IPS DF 6.9 (cell line): ENCODE measurements at regions not wholly inside any gene's neighbourhood (a gene's known extent, or its start where the extent isn't known, plus 50 kb on each side); places are given as distances from the start of the nearest gene placed in this dataset.
"Not testable (repeated sequence)": the region's sequence is repeated elsewhere in the genome, so short reads cannot be mapped to it uniquely, and the experiment has no call there.

Experiments
- DNase-seq: peaks from one replicate; pipeline ENCODE4 v3.0.0-alpha.2; 2013; ENCODE audit warnings: low read depth, low spot score
- H3K27ac ChIP-seq: one replicate; pipeline ENCODE4 v1.5.1; 2013; ENCODE audit warnings: low read length, control low read depth
- H3K27me3 ChIP-seq: 2 replicates; pipeline ENCODE4 v1.6.1; 2013; ENCODE audit warnings: mild to moderate bottlenecking, low read length; ENCODE audit not compliant: control insufficient read depth, insufficient read depth
- H3K36me3 ChIP-seq: 2 replicates; pipeline ENCODE4 v1.6.1; 2013; ENCODE audit warnings: low read length; ENCODE audit not compliant: control insufficient read depth, insufficient read depth
- H3K4me1 ChIP-seq: 2 replicates; pipeline ENCODE4 v1.6.1; 2013; ENCODE audit warnings: low read length; ENCODE audit not compliant: control insufficient read depth, insufficient read depth
- H3K4me3 ChIP-seq: 2 replicates; pipeline ENCODE4 v1.5.1; 2013; ENCODE audit warnings: mild to moderate bottlenecking, low read length
- H3K9me3 ChIP-seq: 2 replicates; pipeline ENCODE4 v1.6.1; 2013; ENCODE audit warnings: low read length, inconsistent platforms; ENCODE audit not compliant: control insufficient read depth, insufficient read depth
- WGBS: extraction: QIAGEN DNeasy Blood & Tissue Kit; methylation state at CpG from one replicate; pipeline ENCODE4 v1.1.7; 2013; ENCODE audit warnings: mixed read lengths, missing lambda C conversion rate; ENCODE audit not compliant: insufficient read length, insufficient coverage; 5-methylcytosine and 5-hydroxymethylcytosine counted together

DNA sequence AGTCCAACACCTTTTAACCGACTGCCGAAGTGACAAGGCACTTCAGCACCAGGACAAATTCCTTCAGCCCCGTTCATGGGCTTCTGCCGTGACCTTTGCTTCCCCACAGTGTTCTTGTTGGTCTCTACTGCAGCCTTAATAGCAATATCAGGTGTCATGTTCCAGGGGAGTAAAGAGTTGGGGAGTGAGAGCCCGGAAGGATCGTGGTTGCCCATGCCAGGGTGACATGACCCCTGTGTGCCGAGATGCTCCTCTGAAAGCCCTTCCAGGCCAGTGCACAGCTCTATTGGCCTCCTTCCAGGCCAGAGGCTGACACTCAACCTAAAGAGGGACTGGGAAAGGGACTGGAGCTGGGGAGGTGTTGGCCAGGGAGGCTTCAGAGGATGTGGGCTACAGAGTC, 279.2 kb downstream of the CYRIA start:
- no CpG with 5 or more reads among the region's 7 CpGs for WGBS
- Histone ChIP-seq H3K9me3 (no peaks in the 10 kb centered on the region), H3K27ac (no peak overlapping the region), H3K27me3 (no peaks in the 10 kb centered on the region), H3K36me3 (no peaks in the 10 kb centered on the region), H3K4me1 (no peaks in the 10 kb centered on the region), H3K4me3 (no peak overlapping the region)
- no peak for DNase-seq

DNA sequence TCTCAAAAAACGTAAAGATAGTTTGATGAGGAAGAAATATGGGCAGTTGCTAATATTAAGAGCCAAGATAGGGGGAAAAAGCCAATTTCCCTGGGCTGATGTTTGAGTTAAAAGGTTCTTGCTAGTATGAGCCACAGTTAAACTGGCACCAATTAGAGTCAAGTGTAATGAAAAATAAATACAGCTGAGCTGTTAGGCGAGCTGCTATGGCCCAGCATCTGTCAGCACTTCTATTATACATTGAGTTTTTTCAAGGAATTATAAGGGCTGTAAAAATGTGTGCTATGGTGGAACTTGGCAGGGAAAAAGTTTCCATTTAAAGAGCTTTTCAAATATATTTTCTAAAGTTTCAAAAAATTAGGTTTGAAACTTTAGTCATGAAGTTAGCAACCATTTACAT, 279.6 kb downstream of the CYRIA start:
- no peaks in the 10 kb centered on the region for H3K9me3 ChIP-seq
- H3K27me3 ChIP-seq = no peaks in the 10 kb centered on the region
- H3K36me3 ChIP-seq = no peaks in the 10 kb centered on the region
- H3K27ac ChIP-seq = no peak overlapping the region
- H3K4me3 ChIP-seq = no peak overlapping the region
- no peaks in the 10 kb centered on the region for H3K4me1 ChIP-seq
- no peak for DNase-seq
- no CpG with 5 or more reads among the region's 2 CpGs for WGBS

DNA sequence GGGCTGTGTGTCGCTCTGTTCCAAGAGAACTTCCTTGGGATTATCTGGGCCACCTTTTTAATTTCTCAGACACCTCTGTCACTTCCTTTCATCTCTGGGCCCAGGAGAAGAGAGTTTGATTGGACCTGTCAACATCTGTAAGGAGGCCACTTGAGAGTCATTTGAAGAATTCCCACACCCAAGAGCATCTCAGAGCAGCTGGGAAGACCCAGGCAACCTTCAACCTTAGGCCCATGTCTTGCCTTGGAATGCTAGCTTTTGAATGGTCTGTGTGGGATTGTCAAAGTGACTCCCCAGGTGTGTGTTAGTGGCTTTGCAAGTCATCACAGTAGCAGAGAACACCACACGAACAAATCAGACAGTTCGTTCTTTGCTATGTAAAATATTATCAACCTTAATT, 280.3 kb downstream of the CYRIA start:
- Histone ChIP-seq H3K36me3 (no peaks in the 10 kb centered on the region), H3K4me1 (no peaks in the 10 kb centered on the region), H3K4me3 (no peak overlapping the region), H3K27me3 (no peaks in the 10 kb centered on the region), H3K27ac (no peak overlapping the region), H3K9me3 (no peaks in the 10 kb centered on the region)
- no peak for DNase-seq
- no CpG with 5 or more reads among the region's 3 CpGs for WGBS

DNA sequence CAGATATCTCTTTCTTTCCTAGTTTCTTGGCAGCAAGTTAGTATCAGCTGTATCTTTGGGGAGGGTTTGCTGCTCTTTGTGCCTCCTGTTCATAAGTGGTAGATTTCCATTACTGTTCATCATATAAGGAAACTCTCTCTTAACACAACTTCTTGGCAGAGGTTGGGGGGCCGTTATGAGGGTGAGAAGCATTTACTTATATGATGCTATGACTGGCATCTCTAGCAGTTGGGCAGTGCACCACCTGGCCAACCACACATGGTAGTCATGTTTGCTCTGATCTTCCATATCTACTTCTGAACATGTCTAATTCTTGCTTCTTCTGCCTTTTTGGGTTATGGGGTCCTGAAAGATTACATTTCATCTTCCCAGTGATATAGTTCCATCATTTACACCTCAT, 282.2 kb downstream of the CYRIA start:
- no CpG with 5 or more reads among the region's 1 CpG for WGBS
- no peaks in the 10 kb centered on the region for H3K27me3 ChIP-seq
- no peaks in the 10 kb centered on the region for H3K36me3 ChIP-seq

DNA sequence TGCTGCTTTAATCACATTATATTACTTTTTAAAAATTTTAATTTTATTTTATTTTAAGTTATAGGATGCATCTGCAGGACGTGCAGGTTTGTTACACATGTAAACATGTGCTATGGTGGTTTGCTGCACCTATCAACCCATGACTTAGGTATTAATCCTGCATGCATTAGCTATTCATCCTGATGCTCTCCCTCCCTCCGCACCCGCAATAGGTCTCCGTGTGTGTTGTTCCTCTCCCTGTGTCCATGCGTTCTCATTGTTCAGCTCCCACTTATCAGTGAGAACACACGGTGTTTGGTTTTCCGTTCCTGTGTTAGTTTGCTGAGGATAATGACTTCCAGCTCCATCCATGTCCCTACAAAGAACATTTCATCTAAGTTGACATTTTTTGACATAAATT, 283.2 kb downstream of the CYRIA start:
- Histone ChIP-seq H3K27me3 (no peaks in the 10 kb centered on the region), H3K9me3 (no peaks in the 10 kb centered on the region), H3K4me1 (no peaks in the 10 kb centered on the region), H3K4me3 (no peak overlapping the region), H3K36me3 (no peaks in the 10 kb centered on the region), H3K27ac (no peak overlapping the region)
- DNase-seq = no peak
- no CpG with 5 or more reads among the region's 7 CpGs for WGBS

More for the DNA sequence above, 282.2 kb downstream of the CYRIA start:
- DNase-seq = no peak
- H3K9me3 ChIP-seq = no peaks in the 10 kb centered on the region
- no peak overlapping the region for H3K4me3 ChIP-seq
- H3K4me1 ChIP-seq = no peaks in the 10 kb centered on the region
- H3K27ac ChIP-seq = no peak overlapping the region

DNA sequence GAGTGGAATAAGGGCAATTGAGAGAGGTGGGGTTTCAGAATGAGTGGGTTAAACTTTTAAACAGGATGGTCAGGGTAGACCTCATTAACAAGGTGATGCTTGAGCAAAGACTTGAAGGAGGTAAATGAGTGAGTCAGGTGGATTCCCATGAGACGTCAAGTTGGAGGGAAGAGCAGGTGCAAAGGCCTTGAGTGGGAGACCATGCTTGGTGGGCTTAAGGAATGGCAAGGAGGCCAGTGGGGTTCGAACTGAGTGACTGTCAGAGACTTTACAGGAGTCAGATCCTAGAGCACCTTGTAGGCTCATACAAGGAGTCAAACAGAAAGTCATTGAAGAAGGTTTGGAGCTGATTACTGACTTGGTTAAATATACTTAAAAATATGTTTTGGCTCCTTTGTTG, 284.1 kb downstream of the CYRIA start:
- Histone ChIP-seq H3K9me3 (no peaks in the 10 kb centered on the region), H3K36me3 (no peaks in the 10 kb centered on the region), H3K4me3 (no peak overlapping the region), H3K4me1 (no peaks in the 10 kb centered on the region), H3K27me3 (no peaks in the 10 kb centered on the region), H3K27ac (no peak overlapping the region)
- no CpG with 5 or more reads among the region's 2 CpGs for WGBS
- no peak for DNase-seq

DNA sequence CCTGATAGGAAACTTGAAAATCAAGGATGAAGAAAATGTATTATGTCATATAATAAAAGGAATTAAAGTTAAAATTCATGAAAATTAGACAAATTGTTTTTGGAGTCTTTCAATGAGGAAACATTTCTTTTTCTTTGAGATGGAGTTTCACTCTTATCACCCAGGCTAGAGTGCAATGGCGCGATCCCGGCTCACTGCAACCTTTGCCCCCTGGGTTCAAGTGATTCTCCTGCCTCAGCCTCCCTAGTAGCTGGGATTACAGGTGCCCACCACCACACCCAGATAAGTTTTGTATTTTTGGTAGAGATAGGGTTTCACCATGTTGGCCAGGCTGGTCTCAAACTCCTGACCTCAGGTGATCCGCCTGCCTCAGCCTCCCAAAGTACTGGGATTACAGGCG, 285.7 kb downstream of the CYRIA start:
- H3K36me3 ChIP-seq, H3K9me3 ChIP-seq, H3K4me1 ChIP-seq, DNase-seq, H3K27me3 ChIP-seq, H3K4me3 ChIP-seq, H3K27ac ChIP-seq: not testable (repeated sequence)
- no CpG with 5 or more reads among the region's 5 CpGs for WGBS

DNA sequence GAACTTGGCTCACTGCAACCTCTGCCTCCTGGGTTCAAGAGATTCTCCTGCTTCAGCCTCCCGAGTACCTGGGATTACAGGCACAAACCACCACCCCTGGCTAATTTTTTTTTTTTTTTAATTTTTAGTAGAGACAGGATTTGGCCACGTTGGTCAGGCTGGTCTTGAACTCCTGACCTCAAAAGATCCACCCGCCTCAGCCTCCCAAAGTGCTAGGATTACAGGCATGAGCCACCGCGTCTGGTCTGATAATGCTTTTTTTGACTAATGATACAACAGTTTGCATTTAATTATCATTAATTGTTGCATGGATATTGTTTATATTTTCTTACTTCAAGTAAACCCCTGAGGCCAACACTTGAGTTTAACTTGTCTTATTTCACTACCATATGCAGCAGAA, 286.6 kb downstream of the CYRIA start:
- H3K9me3 ChIP-seq, H3K27ac ChIP-seq, H3K4me1 ChIP-seq, DNase-seq, H3K4me3 ChIP-seq, H3K36me3 ChIP-seq, H3K27me3 ChIP-seq: not testable (repeated sequence)
- no CpG with 5 or more reads among the region's 5 CpGs for WGBS

DNA sequence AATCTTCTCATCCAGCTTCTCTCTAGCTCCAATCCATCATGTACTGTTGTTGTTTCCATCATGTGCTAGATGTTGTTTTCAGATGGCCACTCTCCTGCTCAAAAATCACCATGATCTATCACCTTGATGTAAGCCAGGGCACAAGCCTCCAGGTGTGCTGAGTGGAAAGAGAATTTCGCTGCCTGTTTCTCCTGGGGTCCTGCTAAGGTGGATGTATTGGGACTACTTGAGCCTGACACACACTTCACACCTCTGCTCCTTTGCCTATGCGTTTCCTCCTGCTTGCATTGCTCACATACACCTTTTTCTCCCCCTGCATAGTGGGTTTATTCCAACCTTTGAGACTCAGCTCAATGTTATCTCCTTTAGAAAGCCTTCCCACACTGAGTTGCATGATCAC, 287.6 kb downstream of the CYRIA start:
- H3K4me3 ChIP-seq = no peak overlapping the region
- no peaks in the 10 kb centered on the region for H3K27me3 ChIP-seq
- no peaks in the 10 kb centered on the region for H3K9me3 ChIP-seq
- H3K27ac ChIP-seq = no peak overlapping the region
- no CpG with 5 or more reads among the region's 2 CpGs for WGBS
- DNase-seq = no peak
- no peaks in the 10 kb centered on the region for H3K4me1 ChIP-seq
- H3K36me3 ChIP-seq = no peaks in the 10 kb centered on the region

DNA sequence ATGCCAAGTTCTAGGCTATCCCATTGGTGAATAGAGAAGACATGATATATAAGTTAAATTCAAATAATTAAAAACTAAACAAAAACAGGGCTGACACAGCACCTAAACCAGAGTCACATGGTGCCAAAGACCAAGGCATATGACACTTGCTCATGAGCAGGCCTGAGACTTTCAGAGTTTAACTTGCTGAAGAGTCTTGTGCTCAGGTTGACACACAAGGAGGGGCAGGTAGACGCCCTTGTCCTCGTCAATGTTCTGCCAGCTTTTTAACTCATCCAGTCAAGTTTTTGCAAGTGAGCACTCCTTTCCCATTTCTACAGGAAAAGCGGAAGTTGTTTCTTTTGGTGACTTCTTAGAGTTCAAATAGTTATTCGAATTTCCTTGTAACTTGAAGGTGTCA, 289.7 kb downstream of the CYRIA start:
- H3K36me3 ChIP-seq = no peaks in the 10 kb centered on the region
- no peaks in the 10 kb centered on the region for H3K9me3 ChIP-seq
- no peak overlapping the region for H3K4me3 ChIP-seq
- WGBS = no CpG with 5 or more reads among the region's 4 CpGs
- no peak for DNase-seq
- no peaks in the 10 kb centered on the region for H3K27me3 ChIP-seq
- no peaks in the 10 kb centered on the region for H3K4me1 ChIP-seq
- H3K27ac ChIP-seq = no peak overlapping the region

DNA sequence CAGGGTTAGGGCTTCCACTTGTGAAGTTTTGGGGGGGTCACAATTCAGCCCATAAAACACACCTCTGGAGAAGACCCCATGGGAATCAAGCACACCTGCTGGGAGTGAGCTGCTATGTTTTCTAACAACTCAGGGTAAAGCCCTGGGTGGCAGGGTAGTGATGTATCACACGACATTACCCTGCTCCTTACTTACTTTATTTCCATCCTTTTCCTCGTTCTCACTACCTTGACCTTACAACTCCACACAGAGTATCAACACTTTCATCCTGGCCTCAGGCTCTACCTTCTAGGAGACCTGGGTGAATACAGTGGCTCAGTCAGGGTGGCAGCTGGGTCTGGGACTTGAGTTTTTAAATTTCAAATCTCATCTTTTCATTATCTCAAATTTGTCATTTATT, 290.3 kb downstream of the CYRIA start:
- Histone ChIP-seq H3K36me3 (no peaks in the 10 kb centered on the region), H3K4me1 (no peaks in the 10 kb centered on the region), H3K9me3 (no peaks in the 10 kb centered on the region), H3K4me3 (no peak overlapping the region), H3K27me3 (no peaks in the 10 kb centered on the region), H3K27ac (no peak overlapping the region)
- DNase-seq = no peak
- 100% methylated on average over 1 of the region's 2 CpGs for WGBS
